HL-60 (cell line): ENCODE measurements at regions not wholly inside any gene's neighbourhood (a gene's known extent, or its start where the extent isn't known, plus 50 kb on each side); places are given as distances from the start of the nearest gene placed in this dataset.

Experiments used
- DNase-seq, 2 experiments: peaks; one replicate each; pipeline ENCODE4 v3.0.0-alpha.2; 2010 to 2020; ENCODE audit warnings: low read depth in 1 of 2, low spot score in 1 of 2
- H3K27ac ChIP-seq: fragments of 250-450 bp; sonication (Bioruptor Pico); replicated peaks from 2 replicates; pipeline ENCODE4 v1.5.1; 2020; ENCODE audit warnings: mild to moderate bottlenecking, moderate library complexity
- H3K27me3 ChIP-seq: fragments of 250-450 bp; sonication (Bioruptor Pico); 2 replicates; pipeline ENCODE4 v1.5.1; 2021; ENCODE audit warnings: mild to moderate bottlenecking, moderate library complexity; ENCODE audit not compliant: insufficient read depth, poor library complexity, severe bottlenecking
- H3K4me3 ChIP-seq: replicated peaks from 2 replicates; pipeline ENCODE4 v1.5.1; 2011; ENCODE audit warnings: mild to moderate bottlenecking, control low read depth, low read length; ENCODE audit not compliant: insufficient read depth
- GABPA ChIP-seq: IDR thresholded peaks from 2 replicates; pipeline ENCODE4 v1.6.1; 2012; ENCODE audit warnings: low read depth
- POLR2AphosphoS5 ChIP-seq: IDR thresholded peaks from 2 replicates; pipeline ENCODE4 v1.6.1; 2012; ENCODE audit warnings: low read depth
- SPI1 ChIP-seq: IDR thresholded peaks from 2 replicates; pipeline ENCODE4 v1.6.1; 2012; ENCODE audit warnings: low read depth, mild to moderate bottlenecking, borderline replicate concordance
- TF ChIP-seq, protein P1 (sequence below): IDR thresholded peaks from one replicate; pipeline ENCODE4 v1.5.1; 2011; ENCODE audit warnings: low read length, control low read depth, inconsistent platforms; ENCODE audit not compliant: insufficient read depth
- TF ChIP-seq, protein P2 (sequence below): IDR thresholded peaks from 2 replicates; pipeline ENCODE4 v1.6.1; 2012; ENCODE audit warnings: low read depth; ENCODE audit not compliant: insufficient replicate concordance

DNA sequence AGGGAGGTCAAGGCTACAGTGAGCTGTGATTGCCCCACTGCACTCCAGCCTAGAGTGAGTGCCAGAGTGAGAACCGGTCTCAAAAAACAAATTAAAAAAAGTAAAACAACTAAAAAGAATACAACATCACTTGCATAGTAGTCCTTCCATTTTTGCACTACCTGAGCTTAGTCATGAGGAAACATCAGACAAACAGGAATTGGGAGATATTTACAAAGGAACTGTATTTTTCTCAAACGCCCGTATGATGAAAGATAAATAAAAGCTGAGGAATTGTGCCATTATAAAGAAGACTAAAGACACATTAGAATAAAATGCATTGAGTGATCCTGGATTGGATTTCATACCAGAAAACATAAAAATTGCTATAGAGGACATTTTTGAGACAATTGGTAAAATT is 50.0 kb upstream of the ATP8B1 start:
- no peak overlapping the region for H3K27ac ChIP-seq
- DNase-seq: no peak
- TF ChIP-seq SPI1 (no peak), POLR2AphosphoS5 (no peak), GABPA (no peak)
- TF ChIP-seq, protein P1, sequence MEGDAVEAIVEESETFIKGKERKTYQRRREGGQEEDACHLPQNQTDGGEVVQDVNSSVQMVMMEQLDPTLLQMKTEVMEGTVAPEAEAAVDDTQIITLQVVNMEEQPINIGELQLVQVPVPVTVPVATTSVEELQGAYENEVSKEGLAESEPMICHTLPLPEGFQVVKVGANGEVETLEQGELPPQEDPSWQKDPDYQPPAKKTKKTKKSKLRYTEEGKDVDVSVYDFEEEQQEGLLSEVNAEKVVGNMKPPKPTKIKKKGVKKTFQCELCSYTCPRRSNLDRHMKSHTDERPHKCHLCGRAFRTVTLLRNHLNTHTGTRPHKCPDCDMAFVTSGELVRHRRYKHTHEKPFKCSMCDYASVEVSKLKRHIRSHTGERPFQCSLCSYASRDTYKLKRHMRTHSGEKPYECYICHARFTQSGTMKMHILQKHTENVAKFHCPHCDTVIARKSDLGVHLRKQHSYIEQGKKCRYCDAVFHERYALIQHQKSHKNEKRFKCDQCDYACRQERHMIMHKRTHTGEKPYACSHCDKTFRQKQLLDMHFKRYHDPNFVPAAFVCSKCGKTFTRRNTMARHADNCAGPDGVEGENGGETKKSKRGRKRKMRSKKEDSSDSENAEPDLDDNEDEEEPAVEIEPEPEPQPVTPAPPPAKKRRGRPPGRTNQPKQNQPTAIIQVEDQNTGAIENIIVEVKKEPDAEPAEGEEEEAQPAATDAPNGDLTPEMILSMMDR: no peak
- TF ChIP-seq, protein P2, sequence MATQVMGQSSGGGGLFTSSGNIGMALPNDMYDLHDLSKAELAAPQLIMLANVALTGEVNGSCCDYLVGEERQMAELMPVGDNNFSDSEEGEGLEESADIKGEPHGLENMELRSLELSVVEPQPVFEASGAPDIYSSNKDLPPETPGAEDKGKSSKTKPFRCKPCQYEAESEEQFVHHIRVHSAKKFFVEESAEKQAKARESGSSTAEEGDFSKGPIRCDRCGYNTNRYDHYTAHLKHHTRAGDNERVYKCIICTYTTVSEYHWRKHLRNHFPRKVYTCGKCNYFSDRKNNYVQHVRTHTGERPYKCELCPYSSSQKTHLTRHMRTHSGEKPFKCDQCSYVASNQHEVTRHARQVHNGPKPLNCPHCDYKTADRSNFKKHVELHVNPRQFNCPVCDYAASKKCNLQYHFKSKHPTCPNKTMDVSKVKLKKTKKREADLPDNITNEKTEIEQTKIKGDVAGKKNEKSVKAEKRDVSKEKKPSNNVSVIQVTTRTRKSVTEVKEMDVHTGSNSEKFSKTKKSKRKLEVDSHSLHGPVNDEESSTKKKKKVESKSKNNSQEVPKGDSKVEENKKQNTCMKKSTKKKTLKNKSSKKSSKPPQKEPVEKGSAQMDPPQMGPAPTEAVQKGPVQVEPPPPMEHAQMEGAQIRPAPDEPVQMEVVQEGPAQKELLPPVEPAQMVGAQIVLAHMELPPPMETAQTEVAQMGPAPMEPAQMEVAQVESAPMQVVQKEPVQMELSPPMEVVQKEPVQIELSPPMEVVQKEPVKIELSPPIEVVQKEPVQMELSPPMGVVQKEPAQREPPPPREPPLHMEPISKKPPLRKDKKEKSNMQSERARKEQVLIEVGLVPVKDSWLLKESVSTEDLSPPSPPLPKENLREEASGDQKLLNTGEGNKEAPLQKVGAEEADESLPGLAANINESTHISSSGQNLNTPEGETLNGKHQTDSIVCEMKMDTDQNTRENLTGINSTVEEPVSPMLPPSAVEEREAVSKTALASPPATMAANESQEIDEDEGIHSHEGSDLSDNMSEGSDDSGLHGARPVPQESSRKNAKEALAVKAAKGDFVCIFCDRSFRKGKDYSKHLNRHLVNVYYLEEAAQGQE: no peak

More for the DNA sequence above, 50.0 kb upstream of the ATP8B1 start:
- Histone ChIP-seq H3K4me3 (no peak overlapping the region), H3K27me3 (peaks cover 3% of the 10 kb centered on the region)
